Effector memory CD4-positive, alpha-beta T cell (primary cell): ENCODE measurements at regions not wholly inside any gene's neighbourhood (a gene's known extent, or its start where the extent isn't known, plus 50 kb on each side); places are given as distances from the start of the nearest gene placed in this dataset.

ENCODE experiments used
- DNase-seq, 3 donors: peaks; one replicate each; pipeline ENCODE4 v3.0.0-alpha.2; 2020
- H3K27ac ChIP-seq: 2 replicates; pipeline ENCODE4 v1.7.0; 2013; ENCODE audit warnings: mild to moderate bottlenecking, low read length, moderate library complexity; ENCODE audit not compliant: insufficient read depth, poor library complexity, severe bottlenecking
- H3K27me3 ChIP-seq: replicated peaks from 2 replicates; pipeline ENCODE4 v1.7.0; 2013; ENCODE audit warnings: mild to moderate bottlenecking, low read length; ENCODE audit not compliant: insufficient read depth, control insufficient read depth, poor library complexity, severe bottlenecking
- H3K36me3 ChIP-seq: 2 replicates; pipeline ENCODE4 v1.7.0; 2013; ENCODE audit warnings: mild to moderate bottlenecking, low read length, moderate library complexity; ENCODE audit not compliant: control insufficient read depth, insufficient read depth
- H3K4me1 ChIP-seq: 2 replicates; pipeline ENCODE4 v1.7.0; 2013; ENCODE audit warnings: low read length, mild to moderate bottlenecking; ENCODE audit not compliant: control insufficient read depth, insufficient read depth, poor library complexity, severe bottlenecking
- H3K4me3 ChIP-seq: 2 replicates; pipeline ENCODE4 v1.7.0; 2013; ENCODE audit warnings: low read length, low read depth, mild to moderate bottlenecking; ENCODE audit not compliant: insufficient read depth, poor library complexity, severe bottlenecking
- H3K9me3 ChIP-seq: 2 replicates; pipeline ENCODE4 v1.7.0; 2013; ENCODE audit warnings: mild to moderate bottlenecking, low read length, moderate library complexity; ENCODE audit not compliant: control insufficient read depth

DNA sequence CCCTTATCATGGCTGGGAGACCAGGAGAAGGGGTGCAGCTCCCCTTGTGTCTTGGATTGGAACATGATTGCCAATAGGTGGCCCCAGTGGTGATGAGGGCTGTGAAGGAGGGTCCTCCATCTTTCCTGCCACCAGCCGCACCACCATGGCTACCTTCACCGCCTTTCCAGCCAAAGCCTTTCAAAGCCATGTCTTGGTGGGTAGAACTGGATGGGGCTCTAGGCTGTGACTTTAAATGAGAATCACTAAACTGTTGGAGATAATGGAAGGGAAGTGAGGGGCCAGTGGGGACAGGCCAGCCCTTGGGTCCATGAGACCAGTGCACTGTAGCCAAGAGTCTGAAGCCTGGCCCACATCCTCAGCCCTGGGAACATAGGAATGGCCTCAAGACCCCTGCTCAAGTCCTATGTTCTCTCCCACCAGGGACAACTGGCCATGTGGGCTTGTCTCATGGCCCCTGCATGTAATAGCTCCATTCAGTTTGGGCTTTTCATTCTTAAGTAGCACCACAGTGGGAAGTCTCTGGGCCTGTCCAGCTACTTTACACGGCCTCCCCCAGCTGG lies 345.7 kb downstream of the DYSF start:
- DNase-seq = no peak
- Histone ChIP-seq H3K9me3 (no peaks in the 10 kb centered on the region), H3K4me3 (no peak overlapping the region), H3K27ac (no peak overlapping the region), H3K4me1 (no peaks in the 10 kb centered on the region), H3K36me3 (no peaks in the 10 kb centered on the region), H3K27me3 (no peaks in the 10 kb centered on the region)

DNA sequence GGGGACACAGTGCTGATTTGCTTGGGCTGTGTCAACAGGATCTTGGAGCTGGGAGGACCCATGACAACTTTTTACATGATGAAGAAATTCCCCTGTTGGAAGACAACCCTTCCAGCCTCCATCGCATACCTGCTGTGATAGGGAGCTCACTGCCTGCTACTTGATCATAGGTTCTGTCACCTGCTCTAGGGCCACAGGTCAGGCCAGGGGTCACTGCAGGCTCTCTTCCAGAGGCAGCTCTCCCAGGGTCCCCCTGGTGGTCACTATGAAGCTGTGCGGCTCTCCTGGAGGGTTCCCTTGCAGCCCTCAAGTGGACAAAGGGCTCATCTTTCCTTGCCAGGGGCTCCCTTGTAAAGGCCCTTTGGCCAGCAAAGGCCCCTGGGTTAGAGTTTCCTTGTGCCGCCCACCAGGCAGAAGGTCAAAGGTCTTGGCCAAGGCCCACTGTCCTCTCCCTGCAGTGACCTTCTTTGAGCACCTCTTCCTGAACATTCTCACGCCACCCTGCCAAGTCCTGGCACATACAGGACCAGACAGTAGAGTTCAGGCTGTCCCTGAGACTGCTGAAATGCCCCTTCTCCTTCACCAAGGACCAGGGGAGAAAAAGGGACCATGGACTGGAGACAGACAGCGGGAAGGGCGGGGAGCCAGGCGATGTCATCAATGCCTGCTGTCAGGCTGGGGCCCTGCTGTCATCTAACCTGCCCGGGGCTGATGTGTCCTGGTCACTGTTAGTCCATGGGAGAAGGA lies 345.1 kb downstream of the DYSF start:
- no peaks in the 10 kb centered on the region for H3K27me3 ChIP-seq
- no peaks in the 10 kb centered on the region for H3K4me1 ChIP-seq
- H3K27ac ChIP-seq = no peak overlapping the region
- H3K4me3 ChIP-seq = no peak overlapping the region
- H3K36me3 ChIP-seq = no peaks in the 10 kb centered on the region
- no peaks in the 10 kb centered on the region for H3K9me3 ChIP-seq
- DNase-seq = no peak

DNA sequence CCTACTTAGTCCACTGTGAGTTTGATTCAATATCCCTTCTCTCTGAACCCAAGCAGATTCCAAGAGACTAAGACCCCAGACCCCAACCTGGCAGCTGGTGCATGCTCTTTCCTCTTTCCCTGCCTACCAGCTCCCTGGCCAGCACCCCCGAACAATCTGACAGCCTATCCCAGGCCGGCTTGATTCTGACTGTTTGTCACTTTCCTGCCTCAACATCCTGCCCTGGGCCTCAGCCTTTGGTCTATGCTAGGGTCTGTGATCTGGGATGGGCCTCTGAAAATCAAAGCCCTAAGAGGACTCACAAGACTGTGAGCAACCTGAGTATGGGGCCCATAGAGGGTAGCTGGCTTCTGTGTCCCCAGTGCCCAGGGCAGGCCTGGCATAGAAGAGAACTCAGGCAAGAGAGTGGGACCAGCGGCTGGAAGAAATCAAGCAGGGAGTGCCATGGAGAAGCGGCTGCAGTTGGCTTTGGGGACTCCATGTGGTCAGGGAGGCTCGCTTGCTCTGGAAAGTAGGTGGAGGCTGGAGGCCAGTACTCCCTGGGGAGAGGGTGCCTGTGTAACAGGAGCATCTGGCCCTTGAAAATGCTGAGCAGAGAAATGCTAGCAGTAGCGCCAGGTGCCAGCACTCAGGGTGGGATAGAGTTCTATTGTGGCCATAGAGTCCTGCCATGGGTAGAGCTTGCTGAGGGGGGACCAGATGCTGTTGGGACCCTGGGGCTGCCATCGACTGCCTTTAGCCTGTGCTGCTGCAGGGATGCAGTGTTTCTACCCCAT lies 343.9 kb downstream of the DYSF start:
- no peaks in the 10 kb centered on the region for H3K4me1 ChIP-seq
- H3K27me3 ChIP-seq = no peaks in the 10 kb centered on the region
- H3K36me3 ChIP-seq = no peaks in the 10 kb centered on the region
- no peak for DNase-seq
- H3K4me3 ChIP-seq = no peak overlapping the region
- no peak overlapping the region for H3K27ac ChIP-seq
- no peaks in the 10 kb centered on the region for H3K9me3 ChIP-seq

DNA sequence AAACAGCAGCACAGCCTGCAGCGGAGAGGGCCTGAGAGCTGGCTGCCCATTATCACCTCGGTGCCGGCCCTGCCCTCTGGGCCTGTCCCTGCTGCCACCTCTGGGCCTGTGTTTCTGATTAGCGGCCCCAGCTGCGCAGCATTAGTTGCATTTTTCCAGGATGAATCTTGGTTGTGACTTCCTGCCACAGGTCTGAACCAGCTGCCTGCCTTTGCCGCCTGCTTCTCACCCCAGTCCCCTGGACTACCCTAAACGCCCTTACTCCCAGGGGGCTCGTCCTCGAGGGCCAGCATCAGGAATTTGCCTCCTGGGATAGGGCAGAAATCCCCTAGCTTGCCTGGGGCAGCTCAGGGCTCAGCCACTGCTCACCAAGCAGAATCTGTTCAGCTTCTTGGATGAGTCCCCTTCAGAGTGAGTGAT lies 342.8 kb downstream of the DYSF start:
- H3K9me3 ChIP-seq = no peaks in the 10 kb centered on the region
- no peaks in the 10 kb centered on the region for H3K36me3 ChIP-seq
- H3K27me3 ChIP-seq = no peaks in the 10 kb centered on the region
- no peak overlapping the region for H3K27ac ChIP-seq
- H3K4me3 ChIP-seq = no peak overlapping the region
- no peaks in the 10 kb centered on the region for H3K4me1 ChIP-seq
- DNase-seq = no peak

DNA sequence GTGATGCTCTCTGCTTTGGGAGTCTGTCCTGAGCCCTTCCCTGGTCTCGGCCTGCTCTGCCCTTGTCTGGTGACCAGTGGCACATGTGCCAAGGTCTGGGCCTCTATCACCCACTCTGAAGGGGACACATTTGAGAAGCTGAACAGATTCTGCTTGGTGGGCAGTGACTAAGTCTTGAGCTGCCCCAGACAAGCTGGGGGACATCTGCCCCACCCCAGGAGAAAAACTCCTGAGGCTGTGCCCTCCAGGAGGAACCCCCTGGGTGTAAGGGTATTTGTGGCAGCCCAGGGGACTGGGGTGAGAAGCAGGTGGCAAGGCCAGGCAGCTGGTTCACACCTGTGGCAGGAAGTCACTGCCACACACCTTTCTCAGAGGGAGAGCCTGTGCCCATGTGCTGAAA lies 342.1 kb downstream of the DYSF start:
- H3K27me3 ChIP-seq = no peaks in the 10 kb centered on the region
- H3K36me3 ChIP-seq = no peaks in the 10 kb centered on the region
- no peak overlapping the region for H3K4me3 ChIP-seq
- H3K4me1 ChIP-seq = no peaks in the 10 kb centered on the region
- no peak for DNase-seq
- H3K27ac ChIP-seq = no peak overlapping the region
- H3K9me3 ChIP-seq = no peaks in the 10 kb centered on the region

DNA sequence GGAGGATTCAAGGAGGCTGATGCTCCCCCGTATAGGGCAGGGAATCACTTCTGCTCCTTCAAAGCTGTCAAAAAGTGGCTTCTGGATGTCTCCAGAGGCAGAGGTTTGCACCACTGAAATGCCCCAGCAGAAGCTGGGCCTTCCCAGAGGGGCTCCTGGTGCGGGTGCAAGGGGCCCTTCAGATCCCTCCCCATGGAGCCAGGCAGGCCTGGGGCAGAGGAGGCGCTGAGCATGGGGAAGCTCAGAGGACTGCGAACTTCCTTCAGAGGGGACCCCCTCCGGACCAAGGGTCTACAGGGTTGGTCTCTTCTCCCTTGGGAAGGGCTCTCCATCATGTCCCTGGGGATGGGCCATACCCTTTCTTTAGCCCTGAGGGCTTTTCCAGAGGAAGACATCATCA lies 341.2 kb downstream of the DYSF start:
- Histone ChIP-seq H3K4me3 (no peak overlapping the region), H3K36me3 (no peaks in the 10 kb centered on the region), H3K27me3 (no peaks in the 10 kb centered on the region), H3K27ac (no peak overlapping the region), H3K4me1 (no peaks in the 10 kb centered on the region), H3K9me3 (no peaks in the 10 kb centered on the region)
- DNase-seq = no peak

DNA sequence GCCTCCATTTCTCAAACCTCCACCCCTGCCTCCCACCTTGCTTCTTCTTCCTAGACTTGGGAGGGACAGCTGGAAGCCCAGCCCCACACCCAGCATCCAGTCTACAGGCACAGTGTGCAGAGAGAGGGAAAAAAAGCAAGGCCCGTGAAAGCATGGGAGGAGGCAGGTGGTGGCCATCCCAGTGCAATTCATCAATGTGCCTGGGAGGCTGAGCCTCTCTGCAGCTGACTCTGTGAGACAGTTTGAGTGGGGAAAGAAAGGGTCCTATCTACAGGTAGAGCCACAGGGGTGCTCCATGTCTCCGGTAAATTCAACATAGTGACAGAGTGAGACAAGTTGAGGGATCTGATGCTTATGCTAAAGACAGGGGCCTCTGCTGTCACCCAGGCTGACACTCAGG lies 340.6 kb downstream of the DYSF start:
- Histone ChIP-seq H3K27ac (no peak overlapping the region), H3K9me3 (no peaks in the 10 kb centered on the region), H3K27me3 (no peaks in the 10 kb centered on the region), H3K36me3 (no peaks in the 10 kb centered on the region), H3K4me3 (no peak overlapping the region), H3K4me1 (no peaks in the 10 kb centered on the region)
- DNase-seq = no peak

DNA sequence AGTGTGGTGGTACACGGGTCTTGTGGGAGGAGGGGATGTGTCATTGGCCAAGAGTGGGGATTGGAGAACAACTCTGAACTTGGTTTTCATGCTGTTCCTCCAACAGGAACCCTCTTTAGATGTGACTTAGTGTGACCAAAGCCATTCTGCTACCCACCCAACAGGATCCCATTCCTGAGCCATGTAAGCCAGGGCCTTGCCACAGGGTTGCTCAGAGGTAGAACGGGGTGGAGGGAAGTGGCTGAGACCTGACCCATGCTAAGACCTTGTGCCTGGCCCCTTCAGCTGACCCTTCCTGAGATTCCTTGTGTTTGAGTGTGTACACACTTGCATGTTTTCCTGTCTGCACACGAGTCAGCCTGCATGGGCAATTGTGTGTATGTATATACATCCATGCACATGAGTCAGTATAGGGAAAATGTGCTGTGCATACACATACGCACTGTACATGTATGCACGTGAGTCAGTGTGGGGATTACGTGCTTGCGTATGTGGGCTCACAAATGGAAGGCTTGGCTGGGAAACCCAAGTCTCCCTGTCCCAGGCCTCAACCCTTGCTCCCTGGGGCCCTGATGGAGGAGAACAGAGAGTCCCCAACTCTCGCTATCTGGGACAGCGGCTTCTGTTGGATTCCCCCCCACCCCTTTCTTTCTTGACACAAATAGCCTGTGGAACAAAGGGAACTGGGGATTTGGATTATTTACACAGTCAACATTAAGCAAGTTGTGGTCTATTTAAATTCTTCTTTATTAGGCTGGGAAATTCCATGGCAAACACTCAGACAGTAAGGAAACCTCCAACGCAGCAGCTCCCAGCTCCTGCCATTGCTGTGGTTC lies 339.8 kb downstream of the DYSF start:
- DNase-seq = no peak
- H3K9me3 ChIP-seq = no peaks in the 10 kb centered on the region
- H3K27me3 ChIP-seq = no peaks in the 10 kb centered on the region
- H3K4me1 ChIP-seq = no peaks in the 10 kb centered on the region
- H3K36me3 ChIP-seq = no peaks in the 10 kb centered on the region
- H3K4me3 ChIP-seq = no peak overlapping the region
- no peak overlapping the region for H3K27ac ChIP-seq

DNA sequence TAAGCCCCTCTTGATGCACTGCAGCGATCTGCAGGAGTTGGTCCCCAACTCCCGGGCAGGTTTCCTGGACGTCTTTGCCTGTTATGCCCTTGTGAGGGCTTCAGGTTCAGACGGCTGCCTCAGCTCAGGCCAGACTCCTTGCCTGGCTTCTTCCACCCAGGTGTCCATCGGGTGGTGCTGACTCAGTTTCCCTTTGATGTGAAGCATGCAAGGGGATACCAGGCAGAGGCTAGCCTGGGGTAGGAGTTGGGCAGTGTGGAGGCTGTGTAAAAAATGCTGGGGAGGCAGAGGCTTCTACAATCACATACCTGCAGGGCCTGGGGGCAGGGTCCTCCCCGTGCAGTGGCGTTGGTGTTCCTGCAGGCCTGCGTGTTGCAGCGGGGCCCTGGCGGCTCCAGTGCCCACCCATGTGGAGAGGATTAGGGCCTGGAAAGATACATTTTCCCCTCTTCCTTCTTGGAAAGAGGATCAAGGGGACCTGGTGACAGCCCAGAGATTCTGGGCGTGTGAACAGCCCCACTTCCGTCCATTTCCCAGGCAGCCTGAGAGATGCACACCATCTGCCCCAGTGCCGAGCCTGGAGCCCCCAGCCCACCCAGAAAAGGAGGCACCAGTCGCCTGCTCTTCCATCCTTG lies 338.3 kb downstream of the DYSF start:
- DNase-seq = no peak
- Histone ChIP-seq H3K4me1 (no peaks in the 10 kb centered on the region), H3K27me3 (no peaks in the 10 kb centered on the region), H3K9me3 (no peaks in the 10 kb centered on the region), H3K27ac (no peak overlapping the region), H3K36me3 (no peaks in the 10 kb centered on the region), H3K4me3 (no peak overlapping the region)
